ENCODE measurements at regions not wholly inside any gene's neighbourhood (a gene's known extent, or its start where the extent isn't known, plus 50 kb on each side); places are given as distances from the start of the nearest gene placed in this dataset.

- DNase-seq, result no peak
Observed at GRCh38 chr13:34640179-34640992, 301.7 kb upstream of the NBEA start.

DNA sequence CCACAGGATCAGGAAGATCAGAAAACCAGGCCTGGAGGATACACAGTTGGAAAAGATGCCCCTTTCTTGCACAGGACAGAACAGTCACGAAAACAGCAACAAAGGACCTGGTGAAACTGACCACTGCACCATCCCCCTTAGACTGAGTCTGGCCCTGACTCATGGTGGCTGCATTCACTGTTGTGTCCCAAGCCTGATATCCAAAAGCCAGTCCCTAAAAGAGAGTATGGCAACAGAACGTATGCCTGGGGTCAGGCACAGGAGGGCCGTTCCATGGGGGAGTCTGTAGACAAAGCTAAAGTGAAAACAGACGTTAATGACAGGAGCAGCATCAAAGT lies 301.1 kb upstream of the NBEA start:
- DNase-seq, result no peak

GRCh38 chr13:34647379-34648150 lies 294.5 kb upstream of the NBEA start:
- no peak for DNase-seq

GRCh38 chr13:34654203-34654602 lies 287.9 kb upstream of the NBEA start:
- DNase-seq, result no peak

GRCh38 chr13:34654647-34655046 lies 287.4 kb upstream of the NBEA start:
- DNase-seq, result peak in 1 of 2 experiments; percentile 56

GRCh38 chr13:34655554-34655953 lies 286.5 kb upstream of the NBEA start:
- no peak for DNase-seq

- DNase-seq, result no peak
Observed at GRCh38 chr13:34657716-34658115, 284.4 kb upstream of the NBEA start.

GRCh38 chr13:34667286-34668218 lies 274.5 kb upstream of the NBEA start:
- DNase-seq, result no peak

GRCh38 chr13:34671137-34671536 lies 270.9 kb upstream of the NBEA start:
- peak; percentile 61 to 76 for DNase-seq

GRCh38 chr13:34672631-34673030 lies 269.4 kb upstream of the NBEA start:
- no peak for DNase-seq

DNA sequence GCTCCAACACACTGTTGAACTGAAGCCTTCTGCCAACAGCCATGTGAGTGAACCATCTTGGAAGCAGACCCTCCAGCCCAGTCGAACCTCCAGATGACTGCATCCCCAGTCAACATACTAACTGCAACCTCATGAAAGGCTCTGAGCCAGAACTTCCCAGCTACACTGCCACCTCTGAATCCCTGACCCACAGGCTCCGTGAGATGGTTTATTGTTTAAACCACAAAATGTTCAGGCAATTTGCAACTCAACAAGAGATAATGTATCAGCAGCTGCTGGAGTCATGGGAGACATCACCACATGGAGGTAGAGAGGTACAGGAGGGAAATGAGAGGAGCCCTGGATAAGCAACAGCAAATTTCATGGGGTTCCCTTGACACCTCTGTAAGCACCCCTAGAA lies 266.4 kb upstream of the NBEA start:
- no peak for DNase-seq

- no peak for DNase-seq
Observed at GRCh38 chr13:34678154-34678553, 263.9 kb upstream of the NBEA start.

DNA sequence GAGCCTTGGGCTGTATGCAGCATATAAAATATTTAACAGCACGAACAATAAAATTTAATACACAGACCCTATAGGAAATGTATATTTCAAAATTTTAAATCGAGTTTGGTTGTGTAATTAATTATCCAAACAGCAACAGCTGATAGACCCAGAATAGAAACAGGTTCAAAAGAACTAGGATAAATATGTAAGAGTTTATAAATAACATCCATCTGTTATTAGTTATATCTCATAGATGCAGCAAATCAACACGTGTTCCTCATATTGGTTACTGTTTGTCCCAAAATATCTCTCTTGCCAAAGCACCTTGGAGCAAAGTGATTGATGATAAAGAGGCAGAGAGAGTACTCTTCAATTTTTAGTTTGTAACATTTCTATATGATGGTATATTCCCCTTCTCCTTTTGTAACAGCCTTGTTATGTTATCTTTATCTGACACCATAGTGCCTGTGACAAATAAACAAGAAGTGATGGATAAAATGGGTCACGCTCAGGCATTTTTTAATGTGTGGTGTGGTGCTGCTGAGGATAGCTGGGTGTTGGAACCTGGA lies 260.6 kb upstream of the NBEA start:
- DNase-seq, result no peak

- DNase-seq, result no peak
Observed at GRCh38 chr13:34695063-34695462, 247.0 kb upstream of the NBEA start.

DNA sequence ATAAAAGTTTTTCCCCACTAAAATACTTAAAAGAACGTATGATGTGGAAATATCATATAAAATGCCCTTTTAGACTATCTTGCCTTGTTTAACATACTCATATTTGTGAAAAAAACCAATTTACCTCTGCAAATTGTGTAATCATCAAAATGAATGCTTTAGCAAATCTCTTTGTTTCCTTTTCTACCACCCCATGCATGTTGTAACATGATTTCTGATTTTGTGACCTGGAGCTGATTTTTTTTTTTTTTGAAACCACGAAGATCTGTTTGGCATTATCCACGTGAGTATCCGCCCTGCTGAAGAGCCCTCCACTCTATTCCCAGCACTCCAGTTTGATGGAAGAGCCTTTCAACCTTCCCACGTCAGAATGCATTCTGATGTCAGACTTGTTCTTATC lies 245.8 kb upstream of the NBEA start:
- DNase-seq, result no peak

- DNase-seq, result no peak
Observed at GRCh38 chr13:34696741-34697140, 245.3 kb upstream of the NBEA start.

DNA sequence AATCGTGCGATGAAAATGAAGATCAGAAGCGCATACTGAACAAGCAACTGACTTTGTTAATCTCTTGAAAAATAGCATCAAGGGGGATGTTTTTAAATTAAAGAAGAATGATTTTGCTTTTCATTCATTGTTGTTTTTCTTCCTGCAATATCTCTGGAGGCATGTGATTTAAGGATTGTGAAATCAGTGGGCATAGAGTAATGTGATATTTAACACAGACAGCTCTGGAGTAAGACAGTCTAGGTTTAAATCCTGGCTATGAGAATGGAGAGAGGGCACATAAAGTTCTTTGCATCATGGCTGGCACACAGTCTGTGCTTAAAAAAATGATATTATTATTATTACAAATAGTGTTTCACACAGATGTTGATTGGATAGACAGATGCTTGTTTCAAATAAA lies 243.1 kb upstream of the NBEA start:
- DNase-seq, result no peak

DNA sequence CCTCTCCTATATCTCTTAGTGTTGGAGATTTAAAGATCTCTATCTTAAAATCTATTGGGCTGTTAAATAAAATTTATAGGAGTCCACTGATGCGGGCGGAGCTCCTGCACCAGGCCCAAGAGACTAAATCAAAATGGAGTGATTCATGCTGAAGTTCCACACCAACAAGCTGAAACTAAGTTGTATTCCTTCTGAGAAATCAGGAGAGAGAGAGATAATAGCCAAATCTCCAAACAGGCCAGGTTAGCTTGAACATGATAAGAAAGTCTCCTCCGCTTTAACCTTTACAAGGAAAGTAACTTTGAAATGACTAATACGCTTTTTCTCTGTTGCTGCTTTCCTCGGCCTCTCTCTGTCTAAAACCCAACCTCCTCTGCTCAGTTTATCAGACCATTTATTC lies 241.9 kb upstream of the NBEA start:
- DNase-seq, result no peak

- DNase-seq, result no peak
Observed at GRCh38 chr13:34701919-34702318, 240.2 kb upstream of the NBEA start.

DNA sequence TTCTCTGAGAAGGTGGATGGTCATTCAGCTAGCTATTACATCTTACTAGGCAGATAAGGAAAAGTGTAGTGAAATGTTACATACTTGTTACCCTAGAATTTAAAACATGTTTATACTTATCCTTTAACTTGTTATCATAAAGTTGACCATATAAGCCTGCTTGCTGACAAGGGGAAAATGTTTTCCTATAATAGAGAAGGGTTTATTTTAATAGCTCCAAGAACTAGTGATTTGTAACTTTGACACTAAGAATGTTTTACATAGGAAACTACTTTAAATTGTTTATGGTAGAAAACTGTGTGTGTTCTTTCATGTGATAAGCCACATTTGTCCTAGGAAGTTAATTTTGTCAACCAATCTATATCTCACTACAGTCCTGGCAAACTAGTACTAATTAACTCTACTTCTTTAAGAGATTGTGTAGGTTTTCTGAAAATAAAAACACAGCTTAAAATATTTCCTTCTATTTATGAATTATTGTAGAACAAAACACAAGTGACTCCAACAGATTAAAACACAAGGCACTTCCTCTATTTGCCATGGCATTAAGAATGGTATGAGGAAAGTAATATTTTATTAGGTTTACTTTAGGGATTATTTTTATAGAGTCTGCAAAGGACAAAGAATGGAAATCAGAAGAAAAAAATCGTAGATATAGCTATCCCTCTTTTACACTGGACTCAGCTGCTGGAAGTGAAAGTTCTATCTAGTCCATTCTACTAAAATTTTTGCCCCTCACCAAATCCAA lies 233.3 kb upstream of the NBEA start:
- no peak for DNase-seq

GRCh38 chr13:34719060-34719875 lies 222.8 kb upstream of the NBEA start:
- no peak for DNase-seq

Data from cerebellar nuclear complex (tissue), 1 donor.